Embryonic facial prominence (tissue), 1 donor: ENCODE measurements at regions not wholly inside any gene's neighbourhood (a gene's known extent, or its start where the extent isn't known, plus 50 kb on each side); places are given as distances from the start of the nearest gene placed in this dataset.
"Not testable (repeated sequence)": the region's sequence is repeated elsewhere in the genome, so short reads cannot be mapped to it uniquely, and the experiment has no call there.

ENCODE experiments used
- DNase-seq: peaks from one replicate; pipeline ENCODE4 v3.0.0-alpha.2; 2016; ENCODE audit errors: extremely low spot score

DNA sequence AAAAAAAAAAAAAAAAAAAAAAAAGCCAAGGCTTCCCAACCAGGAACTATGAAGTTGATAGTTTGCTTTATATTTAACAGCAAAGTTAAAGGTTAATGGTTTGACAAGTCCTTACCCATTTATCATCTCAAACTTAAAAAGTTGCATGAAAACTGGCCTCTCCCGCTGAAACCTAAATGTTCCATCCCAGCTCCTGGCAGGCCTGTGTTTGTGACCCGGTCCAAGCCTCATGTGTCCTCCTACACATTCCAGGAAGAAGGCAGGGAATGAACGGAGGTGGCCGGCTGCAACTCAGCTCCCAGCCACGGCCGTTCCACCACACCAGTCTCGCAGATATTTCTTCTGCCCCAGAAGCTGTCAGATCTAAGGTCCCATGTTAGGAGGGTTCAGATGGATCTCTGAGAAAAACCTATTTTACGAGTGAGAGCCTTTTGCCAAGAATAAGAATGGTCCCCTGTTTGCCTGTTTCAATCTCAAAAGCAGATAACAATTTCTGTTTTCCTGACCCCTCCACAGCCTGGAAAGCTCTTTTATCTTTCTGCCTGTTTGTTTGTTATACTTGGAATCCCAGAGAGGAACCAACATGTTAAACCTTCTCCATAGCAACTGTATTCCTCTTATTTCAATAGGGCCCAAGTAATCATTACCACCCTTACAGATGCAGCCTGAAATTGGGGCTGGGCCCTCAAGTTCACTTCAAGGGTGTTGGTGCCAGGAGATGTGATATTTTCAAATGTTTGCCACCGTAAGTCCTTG is 56.5 kb downstream of the KCTD12 start:
- no peak for DNase-seq

DNA sequence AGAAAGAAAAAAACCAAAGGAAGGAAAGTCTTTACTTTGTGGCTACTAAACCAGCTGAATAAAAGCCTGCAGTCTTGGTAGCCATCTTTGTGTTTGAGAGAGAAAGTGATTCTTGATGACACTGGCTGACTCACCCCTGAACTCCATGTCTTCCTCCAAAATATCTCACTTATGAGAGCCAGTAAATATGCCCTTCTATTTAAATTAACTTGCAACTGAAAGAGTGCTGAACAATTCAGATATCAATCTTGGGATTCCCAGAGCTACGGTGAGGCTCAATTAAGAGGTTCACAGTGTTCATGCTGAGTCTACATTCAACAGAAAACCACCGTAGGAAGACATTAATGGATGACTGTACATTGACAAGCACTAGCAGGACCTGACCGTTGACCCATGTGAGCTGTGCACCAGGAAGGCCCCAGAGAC is 57.9 kb downstream of the KCTD12 start:
- DNase-seq: no peak

DNA sequence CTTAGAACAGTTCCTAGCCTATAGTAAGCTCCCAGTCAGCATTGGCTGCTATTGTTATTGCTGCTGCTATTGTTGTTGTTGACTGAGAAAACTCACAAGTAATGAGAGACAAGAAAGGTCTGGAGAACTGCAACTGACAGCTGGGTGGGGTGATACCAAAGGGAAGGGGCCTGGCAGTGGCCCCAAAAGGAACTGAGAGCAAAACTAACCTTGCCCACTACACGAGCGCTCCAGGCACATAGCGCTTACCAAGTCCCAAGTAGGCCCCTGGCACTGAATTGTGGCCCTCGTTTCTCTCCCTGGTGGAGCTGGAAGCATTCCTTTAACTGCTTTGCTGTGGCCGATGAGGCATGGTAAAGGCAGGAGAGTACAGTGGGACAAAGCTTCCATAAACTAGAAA is 59.7 kb downstream of the KCTD12 start:
- DNase-seq: no peak

DNA sequence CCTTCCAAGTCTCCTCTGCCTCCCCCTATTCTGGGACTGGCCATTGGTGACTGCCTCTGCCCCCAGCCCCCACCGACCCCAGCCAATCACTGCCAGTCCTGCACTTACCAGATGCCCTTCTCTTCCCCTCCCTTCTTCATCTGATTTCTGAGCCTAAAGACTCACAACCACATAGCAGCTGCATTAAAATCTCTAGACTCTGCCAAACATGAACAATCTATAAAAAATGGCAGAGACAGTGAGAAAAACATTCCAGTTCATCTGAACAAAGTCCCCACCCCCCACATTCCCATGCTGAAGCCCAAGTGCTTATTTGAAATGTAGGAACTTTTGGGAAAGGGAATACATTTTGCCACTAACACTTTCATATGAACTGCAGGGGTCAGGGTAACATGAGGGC is 60.8 kb downstream of the KCTD12 start:
- DNase-seq: no peak

DNA sequence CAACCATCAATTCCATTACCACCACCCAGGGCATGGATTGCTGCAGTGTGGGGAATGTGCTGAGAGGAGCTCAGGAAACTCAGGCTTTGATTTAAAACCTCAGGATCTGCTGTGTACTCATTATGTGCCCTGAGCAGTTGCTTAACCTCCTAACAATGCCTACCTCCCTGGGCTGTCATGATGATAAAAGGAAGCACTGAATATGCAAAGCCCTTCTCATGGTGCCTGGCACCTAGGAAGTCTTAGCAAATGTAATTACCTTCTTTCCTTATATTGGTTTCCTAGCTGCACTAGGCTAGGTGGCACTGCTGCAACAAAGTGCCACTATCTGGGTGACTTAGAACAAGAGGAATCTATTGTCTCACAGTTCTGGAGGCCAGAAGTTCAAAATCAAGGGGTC is 62.2 kb downstream of the KCTD12 start:
- no peak for DNase-seq

DNA sequence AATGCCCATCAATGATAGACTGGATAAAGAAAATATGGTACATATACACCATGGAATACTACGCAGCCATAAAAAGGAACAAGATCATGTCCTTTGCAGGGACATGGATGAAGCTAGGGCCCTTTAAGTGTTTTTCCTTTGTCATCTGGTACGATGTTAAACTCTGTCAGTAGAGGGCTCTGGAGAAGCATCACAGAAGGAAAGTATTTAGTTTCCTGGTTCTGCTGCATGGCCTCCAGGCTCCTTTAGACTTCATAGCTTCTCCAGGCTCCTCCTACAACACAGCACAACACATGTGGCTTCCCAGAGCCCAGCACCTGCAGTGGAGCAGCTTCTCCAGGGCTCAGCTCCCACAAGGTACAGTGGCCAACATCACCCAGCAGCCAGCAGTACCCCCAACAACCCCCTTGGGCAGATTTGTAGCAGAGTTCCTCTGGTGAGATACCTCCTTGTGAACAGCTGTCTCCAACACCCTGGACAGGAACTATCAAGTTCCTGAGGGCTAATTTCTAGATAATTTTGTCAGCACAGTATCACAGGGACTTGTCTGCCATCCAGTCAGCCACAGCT is 63.4 kb downstream of the KCTD12 start:
- no peak for DNase-seq

DNA sequence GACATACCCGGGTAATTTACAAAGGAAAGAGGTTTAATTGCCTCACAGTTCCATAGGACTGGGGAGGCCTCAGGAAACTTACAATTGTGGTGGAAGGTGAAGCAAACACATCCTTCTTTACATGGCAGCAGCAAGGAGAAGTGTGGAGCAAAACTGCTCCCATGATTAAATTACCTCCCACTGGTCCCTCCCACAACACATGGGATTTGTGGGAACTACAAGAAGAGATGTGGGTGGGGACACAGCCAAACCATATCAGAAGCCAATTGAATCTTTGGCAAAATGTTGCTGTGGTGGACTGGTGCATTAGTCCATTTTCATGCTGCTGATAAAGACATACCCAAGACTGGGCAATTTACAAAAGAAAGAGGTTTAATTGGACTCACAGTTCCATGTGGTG is 65.0 kb downstream of the KCTD12 start:
- not testable (repeated sequence) for DNase-seq

DNA sequence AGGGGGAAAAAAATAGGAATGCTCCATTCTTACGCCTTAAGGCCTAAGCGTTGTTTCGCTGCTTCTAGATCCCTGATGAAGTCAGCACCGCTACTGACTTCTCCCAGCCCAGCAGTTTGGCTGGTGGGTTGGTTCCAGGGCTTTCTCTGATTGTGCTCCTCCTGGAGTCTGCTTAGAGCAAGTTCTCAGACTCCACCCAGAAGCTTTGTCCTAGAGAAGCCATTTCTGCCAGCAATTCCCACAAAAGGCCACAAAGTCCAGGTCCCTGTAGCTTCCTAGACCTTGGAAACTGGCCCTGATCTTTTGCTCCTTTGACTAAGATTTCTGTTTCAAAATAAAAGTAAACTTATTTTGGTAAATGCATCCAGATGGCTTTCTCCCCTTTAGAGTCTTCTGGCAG is 65.4 kb downstream of the KCTD12 start:
- no peak for DNase-seq

DNA sequence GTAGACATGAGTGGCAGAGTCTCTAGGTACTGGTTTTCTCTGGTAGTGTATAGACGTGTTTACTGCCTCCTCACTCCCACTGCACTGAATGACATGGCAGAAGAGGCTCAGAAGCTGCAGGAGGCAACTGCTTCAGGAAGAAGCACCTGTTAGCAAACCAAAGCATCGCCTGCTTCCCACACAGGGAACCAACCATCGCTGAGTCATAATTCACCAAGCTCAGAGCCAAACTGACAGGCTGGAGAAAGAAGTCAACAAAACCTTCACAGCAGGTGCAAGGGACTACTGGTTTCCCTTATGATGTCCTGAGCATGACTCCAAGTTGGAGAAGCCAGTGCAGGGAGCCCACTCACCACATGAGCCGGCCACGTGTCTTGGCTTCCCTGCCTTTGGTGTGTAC is 69.8 kb downstream of the KCTD12 start:
- DNase-seq: no peak

DNA sequence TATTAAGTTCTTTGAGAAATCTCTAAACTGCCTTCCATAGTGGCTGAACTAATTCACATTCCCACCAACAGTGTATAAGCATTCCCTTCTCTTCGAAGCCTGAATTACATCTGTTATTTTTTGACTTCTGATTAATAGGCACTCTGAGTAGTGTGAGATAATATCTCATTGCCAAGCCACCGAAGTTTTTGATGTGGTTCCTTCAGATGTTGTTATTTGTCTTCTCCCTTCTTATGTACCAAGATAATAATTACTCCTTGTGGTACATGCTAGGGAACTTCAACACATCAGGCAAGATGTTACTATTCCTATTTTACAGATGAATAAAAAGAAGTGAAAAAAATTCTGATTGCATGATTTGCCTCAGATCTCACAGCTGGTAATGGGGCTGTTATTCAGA is 70.9 kb downstream of the KCTD12 start:
- DNase-seq: no peak

DNA sequence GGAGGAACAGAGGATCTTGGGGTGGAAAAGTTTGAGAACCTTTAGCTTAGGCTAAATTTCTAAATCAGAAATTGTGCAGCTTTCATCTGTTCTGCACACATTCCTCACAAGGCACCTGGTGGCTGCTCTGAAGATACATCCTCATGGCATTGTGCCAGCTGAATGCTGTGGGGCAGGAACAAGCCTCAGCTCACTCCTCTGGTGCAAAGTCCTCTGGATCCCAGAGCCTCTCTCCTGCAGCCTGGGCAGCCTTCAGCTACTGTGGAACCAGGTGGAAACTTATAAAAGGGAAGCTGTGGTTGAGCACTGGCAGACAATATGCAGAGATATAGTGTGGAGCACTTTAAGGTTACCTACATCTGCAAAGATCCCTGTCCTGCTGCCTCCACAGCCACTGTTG is 72.3 kb downstream of the KCTD12 start:
- DNase-seq: no peak

DNA sequence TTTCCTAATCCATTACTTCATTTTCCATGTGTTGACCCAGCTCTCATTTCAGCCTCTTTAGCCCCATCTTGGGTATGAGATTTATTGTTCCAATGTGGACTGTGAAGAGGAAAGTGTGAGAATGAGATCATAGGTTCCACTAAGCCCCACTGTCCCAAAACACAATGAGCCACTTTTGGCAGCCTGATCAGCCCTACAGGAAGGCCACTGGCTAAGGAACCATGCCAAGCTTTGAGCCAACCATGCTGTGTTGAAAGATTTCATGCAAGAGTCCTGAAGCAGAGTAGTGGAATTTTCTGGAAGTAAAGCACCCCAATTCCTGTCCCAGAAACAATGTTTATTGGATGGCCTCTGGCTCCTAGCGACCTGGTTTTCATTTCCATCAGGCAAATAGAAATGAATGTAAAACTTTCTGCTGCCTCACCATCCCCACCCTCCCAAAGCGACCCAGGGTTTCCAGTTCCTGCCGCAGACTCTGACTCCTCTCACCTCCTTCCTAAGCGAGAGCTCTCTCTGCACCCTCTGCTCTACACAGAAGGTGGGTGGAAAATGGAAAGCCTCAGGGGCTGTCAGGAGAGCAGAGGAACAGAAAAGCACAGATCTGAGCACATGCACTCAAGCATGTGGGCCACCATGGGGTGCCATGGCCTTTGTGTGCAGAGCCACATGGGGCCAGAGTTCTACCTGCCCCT is 73.1 kb downstream of the KCTD12 start:
- DNase-seq: no peak

DNA sequence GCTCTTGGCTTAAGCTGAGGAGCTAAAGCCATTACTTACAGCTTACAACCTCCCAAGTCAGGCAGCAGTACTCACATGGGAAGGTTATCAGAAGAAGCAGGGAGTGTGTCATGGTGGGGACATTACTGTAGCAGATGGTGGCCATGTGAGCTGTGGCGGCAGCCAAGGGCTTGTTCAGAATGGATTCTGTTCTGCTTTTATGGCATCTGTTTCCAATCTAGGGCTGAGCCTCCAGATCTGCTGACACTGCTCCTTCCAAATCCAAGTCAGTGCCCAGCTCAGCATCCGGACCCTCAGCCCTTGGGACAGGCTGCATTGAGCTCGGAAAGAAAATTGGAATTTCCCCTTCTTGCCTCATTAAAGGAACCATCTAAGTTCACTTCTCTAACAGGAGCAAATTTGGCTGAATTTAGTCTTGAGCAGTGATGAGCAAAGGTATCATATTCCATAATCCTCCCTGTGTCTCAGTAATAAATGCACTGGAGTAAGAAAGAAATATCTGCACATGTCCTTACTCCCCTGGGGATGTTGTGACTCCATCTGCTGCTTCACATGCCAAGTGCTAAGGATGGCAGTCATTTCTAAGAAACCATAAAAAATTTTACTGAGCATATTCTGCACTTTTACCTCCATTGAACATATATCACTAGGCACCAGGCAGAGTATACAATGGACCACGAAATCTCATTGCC is 73.9 kb downstream of the KCTD12 start:
- DNase-seq: peak; percentile 40

DNA sequence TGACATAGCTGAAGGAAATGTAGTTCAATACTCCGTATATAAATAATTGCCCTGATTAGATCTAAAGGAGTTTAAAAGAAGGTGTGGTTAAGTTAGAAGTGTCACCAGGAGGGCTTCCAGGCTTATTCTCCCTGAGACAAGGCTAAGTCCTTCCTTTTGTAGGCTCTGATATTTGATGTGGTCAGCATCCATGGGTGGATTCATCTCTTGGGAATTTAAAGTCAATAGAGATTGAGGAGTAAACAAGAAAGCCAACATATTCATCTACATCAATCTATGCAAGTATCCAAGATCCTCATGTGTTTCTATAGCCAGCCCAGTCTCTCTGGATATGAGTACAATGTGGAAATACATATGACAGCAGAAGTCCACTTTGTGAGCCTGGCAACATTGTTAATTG is 76.8 kb downstream of the KCTD12 start:
- no peak for DNase-seq

DNA sequence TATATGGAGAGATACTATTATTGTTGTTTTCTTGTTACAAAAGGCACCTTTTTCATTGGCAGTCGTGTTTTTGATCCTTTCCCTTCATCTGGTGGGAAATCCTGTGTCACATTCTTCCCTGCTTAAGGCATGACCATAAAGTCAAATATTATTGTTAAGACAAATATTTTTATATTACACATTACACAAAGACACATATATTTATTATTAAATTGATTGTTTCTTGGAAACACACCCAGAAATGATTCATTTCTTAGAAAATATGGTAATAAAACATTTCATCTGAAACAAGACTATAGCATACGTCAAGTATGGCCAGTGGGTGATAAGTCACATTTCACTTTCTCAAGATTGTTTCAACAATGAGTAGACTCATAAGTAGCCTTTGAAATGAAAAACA is 77.3 kb downstream of the KCTD12 start:
- no peak for DNase-seq

DNA sequence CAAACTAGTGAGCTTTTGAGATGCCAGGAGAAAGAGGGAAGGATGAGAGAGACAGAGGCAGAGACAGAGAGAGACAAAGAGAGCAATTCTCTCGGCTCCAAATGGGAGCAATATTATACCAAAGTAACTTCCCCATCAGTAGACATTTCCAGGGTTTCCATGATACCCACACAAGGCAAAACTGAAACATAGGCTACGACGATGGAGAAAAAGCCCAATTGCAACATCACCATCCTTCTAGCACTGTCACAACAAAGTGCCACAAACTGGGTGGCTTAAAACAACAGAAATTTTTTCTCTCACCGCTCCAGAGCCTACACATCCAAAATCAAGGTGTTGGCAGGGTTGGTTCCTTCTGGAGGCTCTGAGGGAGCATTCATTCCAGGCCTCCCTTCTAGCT is 81.4 kb downstream of the KCTD12 start:
- no peak for DNase-seq

DNA sequence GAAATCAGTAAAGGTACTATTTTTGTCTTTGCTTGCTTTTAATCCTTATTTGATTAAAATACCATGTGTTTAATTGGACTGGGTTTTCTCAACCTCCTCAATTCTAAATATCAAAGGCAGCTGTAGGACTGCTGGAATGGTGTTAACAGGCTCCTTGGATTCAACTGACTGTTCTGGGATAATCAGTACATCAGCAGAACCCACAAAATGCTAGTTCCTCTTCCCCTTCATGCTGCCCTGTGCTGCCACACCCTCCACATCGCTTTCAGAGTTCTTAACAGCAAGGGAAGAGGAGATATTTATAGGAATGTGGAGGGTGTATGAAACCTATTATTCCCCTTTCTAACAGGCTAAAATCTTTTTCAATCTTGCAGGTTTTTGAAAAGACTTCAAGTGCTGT is 82.4 kb downstream of the KCTD12 start:
- DNase-seq: no peak

DNA sequence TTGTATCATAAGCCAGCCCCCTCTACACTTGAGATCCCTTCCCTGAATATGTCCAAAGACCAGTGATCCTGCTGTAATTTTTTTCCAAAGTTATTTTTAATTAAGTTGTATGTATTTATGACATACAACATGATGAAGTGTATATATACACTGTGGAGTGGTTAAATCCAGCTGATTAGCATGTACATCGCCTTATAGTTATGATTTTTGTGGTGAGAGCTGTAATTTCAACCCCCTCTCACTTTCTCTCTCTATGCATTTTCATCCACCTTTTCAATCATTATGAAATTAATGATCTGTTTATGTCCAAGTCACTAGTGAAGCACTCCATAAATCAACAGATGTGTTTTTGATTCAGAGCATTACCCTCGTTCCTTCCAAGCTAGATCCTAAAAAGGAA is 85.3 kb downstream of the KCTD12 start:
- no peak for DNase-seq

DNA sequence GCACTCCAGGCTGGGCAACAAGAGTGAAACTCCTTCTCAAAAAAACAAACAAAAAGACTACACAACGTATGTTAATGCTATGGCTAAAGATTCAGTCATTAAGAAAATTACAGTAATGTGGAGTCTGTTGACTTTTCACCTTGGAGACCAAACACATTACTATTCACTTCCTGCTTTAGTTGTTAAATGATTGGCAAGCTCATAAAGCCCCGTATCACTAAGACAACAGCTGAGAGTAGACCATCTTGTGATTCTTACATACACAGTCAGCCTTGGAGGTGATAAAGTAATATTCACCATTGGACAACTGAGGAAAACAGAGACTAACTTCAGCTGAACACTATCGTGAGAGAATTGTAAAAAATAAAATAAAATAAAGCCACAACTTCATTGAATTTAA is 86.5 kb downstream of the KCTD12 start:
- DNase-seq: no peak

DNA sequence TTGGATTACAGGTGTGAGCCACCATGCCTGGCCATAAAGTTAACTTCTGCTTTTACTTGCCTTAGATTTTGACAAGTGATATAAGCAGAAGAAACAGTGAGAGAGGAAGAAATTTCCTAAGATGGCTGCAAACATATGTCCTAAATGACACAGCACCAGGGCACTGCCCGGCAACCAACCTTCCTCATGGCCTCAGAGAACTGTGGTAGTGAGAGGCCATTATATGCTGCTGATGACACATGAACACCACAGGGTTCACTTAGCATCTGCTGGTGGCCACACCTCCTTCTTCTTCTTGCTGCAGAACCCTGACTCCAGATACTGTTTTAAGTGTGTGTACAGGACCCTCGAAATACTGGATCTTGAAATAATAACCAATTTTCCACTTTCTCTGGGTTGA is 88.2 kb downstream of the KCTD12 start:
- no peak for DNase-seq

DNA sequence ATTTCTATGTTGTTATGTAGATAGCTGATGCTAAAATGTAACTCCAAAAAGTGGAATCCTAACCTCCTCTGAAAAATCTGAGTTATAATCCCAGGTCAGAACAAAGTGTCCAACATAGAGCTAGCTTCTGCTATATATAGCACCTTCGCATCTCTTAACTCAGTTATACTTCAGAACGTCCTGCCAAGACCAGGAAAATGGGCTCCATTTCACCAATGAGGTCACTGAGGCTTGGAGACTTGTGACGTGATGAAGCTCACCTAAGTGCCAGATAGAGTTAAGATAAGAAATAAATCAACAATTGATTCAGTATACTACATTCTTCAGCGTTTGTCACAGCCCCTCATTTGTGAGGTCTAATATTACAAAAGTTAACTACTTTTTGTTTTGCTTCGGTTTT is 88.8 kb downstream of the KCTD12 start:
- no peak for DNase-seq

DNA sequence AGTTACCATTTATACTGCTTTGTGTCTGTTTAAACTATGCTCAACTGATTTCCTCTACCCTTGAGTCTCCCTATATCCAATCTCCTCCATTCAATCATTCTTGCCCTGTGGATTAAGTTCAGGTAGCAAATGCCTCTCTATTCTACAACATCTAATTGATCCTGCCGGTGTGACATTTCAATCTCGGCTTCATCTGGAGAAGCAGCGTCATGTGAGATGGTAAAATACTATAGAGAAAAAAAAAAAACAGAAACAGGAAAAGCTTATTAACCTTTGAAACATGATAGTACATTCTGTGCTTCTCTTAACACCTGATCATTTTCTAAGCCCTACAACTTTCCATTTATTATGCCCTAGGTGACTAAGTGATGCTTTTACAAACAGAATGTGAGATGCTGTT is 89.4 kb downstream of the KCTD12 start:
- DNase-seq: no peak
